GM19324 (cell line): ENCODE measurements at regions not wholly inside any gene's neighbourhood (a gene's known extent, or its start where the extent isn't known, plus 50 kb on each side); places are given as distances from the start of the nearest gene placed in this dataset.
"Not testable (repeated sequence)": the region's sequence is repeated elsewhere in the genome, so short reads cannot be mapped to it uniquely, and the experiment has no call there.

Experiments used
- ATAC-seq: cut with Tn5 transposase; IDR thresholded peaks from one replicate; pipeline ENCODE4 v1.9.1; 2021; ENCODE audit warnings: mild to moderate bottlenecking, moderate library complexity; ENCODE audit not compliant: unreplicated experiment, low FRiP score

- peak; percentile 50 for ATAC-seq
Observed at GRCh38 chr13:59360108-59360507, 803.6 kb downstream of the DIAPH3 start.

GRCh38 chr13:59360916-59361315 is 802.8 kb downstream of the DIAPH3 start:
- ATAC-seq = no peak

GRCh38 chr13:59363313-59363712 is 800.4 kb downstream of the DIAPH3 start:
- no peak for ATAC-seq

- no peak for ATAC-seq
Observed at GRCh38 chr13:59363947-59364346, 799.8 kb downstream of the DIAPH3 start.

GRCh38 chr13:59364641-59365085 is 799.1 kb downstream of the DIAPH3 start:
- no peak for ATAC-seq

- ATAC-seq = no peak
Observed at GRCh38 chr13:59367467-59367866, 796.3 kb downstream of the DIAPH3 start.

GRCh38 chr13:59367904-59368303 is 795.8 kb downstream of the DIAPH3 start:
- ATAC-seq = no peak

GRCh38 chr13:59368693-59369092 is 795.0 kb downstream of the DIAPH3 start:
- no peak for ATAC-seq

GRCh38 chr13:59371229-59371628 is 792.5 kb downstream of the DIAPH3 start:
- ATAC-seq = no peak

- no peak for ATAC-seq
Observed at GRCh38 chr13:59373341-59373740, 790.4 kb downstream of the DIAPH3 start.

- ATAC-seq = no peak
Observed at GRCh38 chr13:59374691-59375090, 789.0 kb downstream of the DIAPH3 start.

GRCh38 chr13:59384154-59384553 is 779.6 kb downstream of the DIAPH3 start:
- no peak for ATAC-seq

- ATAC-seq = peak; percentile 96
Observed at GRCh38 chr13:59391696-59392095, 772.0 kb downstream of the DIAPH3 start.

GRCh38 chr13:59392328-59392727 is 771.4 kb downstream of the DIAPH3 start:
- no peak for ATAC-seq

- no peak for ATAC-seq
Observed at GRCh38 chr13:59394496-59394895, 769.2 kb downstream of the DIAPH3 start.

- ATAC-seq = no peak
Observed at GRCh38 chr13:59398127-59398526, 765.6 kb downstream of the DIAPH3 start.

GRCh38 chr13:59398661-59399060 is 765.1 kb downstream of the DIAPH3 start:
- no peak for ATAC-seq

GRCh38 chr13:59399513-59399912 is 764.2 kb downstream of the DIAPH3 start:
- no peak for ATAC-seq

- ATAC-seq = no peak
Observed at GRCh38 chr13:59404331-59404730, 759.4 kb downstream of the DIAPH3 start.

GRCh38 chr13:59407251-59407650 is 756.5 kb downstream of the DIAPH3 start:
- not testable (repeated sequence) for ATAC-seq

- no peak for ATAC-seq
Observed at GRCh38 chr13:59408738-59409137, 755.0 kb downstream of the DIAPH3 start.

- ATAC-seq = no peak
Observed at GRCh38 chr13:59409211-59409610, 754.5 kb downstream of the DIAPH3 start.

- no peak for ATAC-seq
Observed at GRCh38 chr13:59409634-59410200, 754.0 kb downstream of the DIAPH3 start.
